Sigmoid colon (tissue), 6 donors: ENCODE measurements at regions not wholly inside any gene's neighbourhood (a gene's known extent, or its start where the extent isn't known, plus 50 kb on each side); places are given as distances from the start of the nearest gene placed in this dataset.

ENCODE experiments used
- DNase-seq: peaks from one replicate; pipeline ENCODE4 v3.0.0-alpha.2; 2019
- H3K27ac ChIP-seq, 4 donors: fragments of 200-600 bp; sonication (generic); one replicate each; pipeline ENCODE4 v1.5.1; 2016 to 2019; ENCODE audit warnings: mild to moderate bottlenecking in 1 of 4
- H3K27me3 ChIP-seq, 3 donors: fragments of 200-600 bp; sonication (generic); one replicate each; pipeline ENCODE4 v1.5.1; 2019; ENCODE audit warnings: mild to moderate bottlenecking in 1 of 3
- H3K36me3 ChIP-seq, 4 donors: fragments of 200-600 bp; sonication (generic); one replicate each; pipeline ENCODE4 v1.5.1; 2016 to 2019
- H3K4me1 ChIP-seq, 4 donors: fragments of 200-600 bp; sonication (generic); one replicate each; pipeline ENCODE4 v1.5.1; 2017 to 2019
- H3K4me3 ChIP-seq, 4 donors: fragments of 200-600 bp; sonication (generic); one replicate each; pipeline ENCODE4 v1.5.1; 2017 to 2019; ENCODE audit warnings: mild to moderate bottlenecking in 2 of 4, moderate library complexity in 1 of 4
- H3K9me3 ChIP-seq, 4 donors: fragments of 200-600 bp in 3 of 4; sonication (generic) in 3 of 4; one replicate each; pipeline versions ENCODE4 v1.5.1 to v1.6.1; 2013 to 2019
- EP300 ChIP-seq, 4 donors: sonication (generic); formaldehyde crosslinking; IDR thresholded peaks; one replicate each; pipeline ENCODE4 v1.6.1; 2017; ENCODE audit warnings: antibody characterized with exemption in 4 of 4
- POLR2A ChIP-seq, 2 donors: fragments of 450-650 bp; IDR thresholded peaks; one replicate each; pipeline ENCODE4 v1.6.1; 2016; ENCODE audit warnings: antibody characterized with exemption in 2 of 2, mild to moderate bottlenecking in 2 of 2, moderate library complexity in 2 of 2
- POLR2AphosphoS5 ChIP-seq, 4 donors: sonication (generic); formaldehyde crosslinking; IDR thresholded peaks; one replicate each; pipeline ENCODE4 v1.6.1; 2017; ENCODE audit warnings: antibody characterized with exemption in 4 of 4
- WGBS, 2 donors: extraction: QIAGEN DNeasy Blood & Tissue Kit; methylation state at CpG; one replicate each; pipeline ENCODE4 v1.1.7; 2013; 5-methylcytosine and 5-hydroxymethylcytosine counted together
- intact Hi-C: fragments of 100-400 bp; cut with DNase I; formaldehyde crosslinking; loops from one replicate; pipeline ENCODE4 v1.15.1; 2023
- TF ChIP-seq, protein P1 (sequence below), 4 experiments: fragments of 450-650 bp in 3 of 4; fragments of 200-600 bp in 1 of 4; IDR thresholded peaks; one replicate each; pipeline ENCODE4 v1.5.1; 2016 to 2019; ENCODE audit warnings: antibody characterized with exemption in 4 of 4, mild to moderate bottlenecking in 3 of 4, moderate library complexity in 2 of 4
- donor health status: healthy with polysubstance abuse.
- donor health status: healthy.

DNA sequence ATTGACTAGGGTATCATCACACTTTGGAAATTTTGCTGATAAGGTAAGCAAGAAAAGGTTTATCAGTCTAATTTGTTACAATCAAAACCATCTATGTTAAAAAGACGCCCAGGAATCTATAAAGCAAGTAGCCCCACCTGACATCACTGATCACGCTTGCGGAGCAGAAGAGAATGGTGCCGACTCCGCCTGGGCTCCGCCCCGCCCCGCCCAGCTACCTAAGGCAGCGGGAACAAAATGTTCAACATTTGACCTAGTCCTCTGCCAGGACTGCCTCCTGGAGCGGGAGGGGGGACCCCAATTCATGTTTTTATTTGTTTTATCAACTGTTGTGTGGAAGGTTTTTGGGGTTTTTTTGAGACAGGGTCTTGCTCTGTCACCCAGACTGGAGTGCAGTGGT is 520.5 kb downstream of the PREX1 start:
- Histone ChIP-seq H3K27ac (no peak overlapping the region), H3K27me3 (no peaks in the 10 kb centered on the region), H3K36me3 (no peaks in the 10 kb centered on the region), H3K4me1 (no peaks in the 10 kb centered on the region), H3K4me3 (no peak overlapping the region), H3K9me3 (no peaks in the 10 kb centered on the region)
- TF ChIP-seq, protein P1, sequence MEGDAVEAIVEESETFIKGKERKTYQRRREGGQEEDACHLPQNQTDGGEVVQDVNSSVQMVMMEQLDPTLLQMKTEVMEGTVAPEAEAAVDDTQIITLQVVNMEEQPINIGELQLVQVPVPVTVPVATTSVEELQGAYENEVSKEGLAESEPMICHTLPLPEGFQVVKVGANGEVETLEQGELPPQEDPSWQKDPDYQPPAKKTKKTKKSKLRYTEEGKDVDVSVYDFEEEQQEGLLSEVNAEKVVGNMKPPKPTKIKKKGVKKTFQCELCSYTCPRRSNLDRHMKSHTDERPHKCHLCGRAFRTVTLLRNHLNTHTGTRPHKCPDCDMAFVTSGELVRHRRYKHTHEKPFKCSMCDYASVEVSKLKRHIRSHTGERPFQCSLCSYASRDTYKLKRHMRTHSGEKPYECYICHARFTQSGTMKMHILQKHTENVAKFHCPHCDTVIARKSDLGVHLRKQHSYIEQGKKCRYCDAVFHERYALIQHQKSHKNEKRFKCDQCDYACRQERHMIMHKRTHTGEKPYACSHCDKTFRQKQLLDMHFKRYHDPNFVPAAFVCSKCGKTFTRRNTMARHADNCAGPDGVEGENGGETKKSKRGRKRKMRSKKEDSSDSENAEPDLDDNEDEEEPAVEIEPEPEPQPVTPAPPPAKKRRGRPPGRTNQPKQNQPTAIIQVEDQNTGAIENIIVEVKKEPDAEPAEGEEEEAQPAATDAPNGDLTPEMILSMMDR (IDR thresholded peaks at IDR 0.05): no peak
- WGBS, 2 donors: 22 to 65% methylated on average over 10 of the region's 10 CpGs
- no peak for DNase-seq
- intact Hi-C loops: no loop called here

DNA sequence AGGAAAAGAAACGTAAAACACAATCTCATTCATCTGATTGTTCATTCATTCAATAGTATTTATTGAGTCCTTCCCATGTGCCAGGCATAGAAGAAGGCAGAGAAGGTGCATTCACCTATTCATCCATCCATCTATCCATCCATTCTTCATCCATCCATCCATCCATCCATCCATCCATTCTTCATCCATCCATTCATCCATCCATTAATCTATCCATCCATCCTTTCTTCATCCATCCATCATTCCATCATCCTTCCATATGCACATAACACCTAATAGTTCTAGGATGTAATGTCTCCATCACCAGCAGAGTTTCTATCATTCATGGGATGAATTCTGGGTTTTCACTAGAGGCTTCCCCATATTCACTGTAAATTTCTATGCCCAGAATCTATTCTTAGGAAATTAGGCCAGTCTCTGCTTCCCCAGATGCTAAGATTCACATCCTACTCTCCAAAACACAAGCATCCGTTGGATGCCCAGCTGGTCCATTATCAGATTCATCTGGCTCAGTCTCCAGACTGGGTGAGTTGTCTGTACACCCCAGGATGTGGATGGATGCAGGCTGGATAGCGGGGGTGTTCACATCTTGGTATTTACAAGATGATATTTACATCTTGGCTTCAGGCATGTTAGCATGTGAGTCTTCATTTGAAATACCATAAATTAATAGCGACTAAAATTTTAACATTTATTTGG is 517.7 kb upstream of the SULF2 start:
- intact Hi-C loops: no loop called here
- TF ChIP-seq POLR2A (IDR thresholded peaks at IDR 0.05): no peak
- TF ChIP-seq, protein P1 (IDR thresholded peaks at IDR 0.05): no peak
- no peak for TF ChIP-seq EP300 (IDR thresholded peaks at IDR 0.05)
- TF ChIP-seq POLR2AphosphoS5 (IDR thresholded peaks at IDR 0.05): no peak

DNA sequence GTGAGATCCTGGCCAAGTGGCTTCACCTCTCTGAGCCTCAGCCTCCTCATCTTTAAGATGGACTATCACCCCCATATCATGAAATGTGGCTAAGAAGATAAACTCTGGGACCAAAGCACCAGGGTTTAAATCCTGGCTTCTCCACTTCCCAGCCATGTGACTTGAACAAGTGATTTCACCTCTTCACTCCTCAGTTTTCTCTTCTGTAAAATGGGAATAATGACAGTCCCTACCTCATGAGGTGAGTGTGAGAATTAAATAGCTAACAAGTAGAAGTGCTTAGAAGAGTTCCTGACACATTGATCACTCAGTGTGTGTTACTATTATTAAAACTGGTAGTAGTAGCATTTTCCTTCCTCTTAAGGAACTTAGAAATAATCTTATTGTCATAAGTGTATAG is 516.9 kb upstream of the SULF2 start:
- TF ChIP-seq POLR2A (IDR thresholded peaks at IDR 0.05): no peak
- no peak for TF ChIP-seq EP300 (IDR thresholded peaks at IDR 0.05)
- TF ChIP-seq, protein P1 (IDR thresholded peaks at IDR 0.05): no peak
- no peak for TF ChIP-seq POLR2AphosphoS5 (IDR thresholded peaks at IDR 0.05)
- DNase-seq: no peak

More for the DNA sequence above, 517.7 kb upstream of the SULF2 start:
- WGBS, 2 donors: 82 to 92% methylated on average over 4 of the region's 4 CpGs
- Histone ChIP-seq H3K4me3 (no peak overlapping the region), H3K4me1 (peaks cover 0 to 25% (median 21%) of the 10 kb centered on the region in 4 donors), H3K9me3 (no peaks in the 10 kb centered on the region), H3K36me3 (no peaks in the 10 kb centered on the region), H3K27ac (no peak overlapping the region), H3K27me3 (no peaks in the 10 kb centered on the region)
- no peak for DNase-seq

DNA sequence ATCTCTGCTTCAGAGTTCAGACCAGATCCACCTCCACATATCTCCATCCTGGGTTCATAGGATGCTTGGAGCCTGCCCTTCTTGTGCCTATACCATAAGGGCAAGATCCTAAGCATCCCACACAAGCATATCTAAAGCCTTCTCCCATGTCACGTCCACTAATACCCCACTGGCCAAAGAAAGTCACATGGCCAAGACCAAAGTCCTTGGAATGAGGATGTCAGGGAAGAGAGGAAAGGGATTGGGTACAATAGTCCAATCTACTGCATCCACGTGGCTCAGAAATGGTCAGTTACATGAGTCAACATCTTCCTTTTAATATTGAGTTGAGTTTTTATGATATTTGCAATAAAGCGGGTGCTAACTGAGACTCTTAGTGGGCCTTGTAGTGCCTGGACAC is 515.9 kb upstream of the SULF2 start:
- H3K27ac ChIP-seq: no peak overlapping the region
- no peaks in the 10 kb centered on the region for H3K9me3 ChIP-seq
- no peak for DNase-seq
- WGBS, 2 donors: 23 to 71% methylated on average over 3 of the region's 3 CpGs
- intact Hi-C loops: no loop called here
- no peaks in the 10 kb centered on the region for H3K27me3 ChIP-seq
- H3K4me1 ChIP-seq: peaks cover 0 to 35% (median 25%) of the 10 kb centered on the region in 4 donors
- no peak for TF ChIP-seq POLR2AphosphoS5 (IDR thresholded peaks at IDR 0.05)
- TF ChIP-seq EP300 (IDR thresholded peaks at IDR 0.05): no peak
- TF ChIP-seq POLR2A (IDR thresholded peaks at IDR 0.05): no peak
- TF ChIP-seq, protein P1 (IDR thresholded peaks at IDR 0.05): no peak
- H3K36me3 ChIP-seq: no peaks in the 10 kb centered on the region
- no peak overlapping the region for H3K4me3 ChIP-seq

More for the DNA sequence above, 516.9 kb upstream of the SULF2 start:
- Histone ChIP-seq H3K4me1 (peaks cover 0 to 26% (median 22%) of the 10 kb centered on the region in 4 donors), H3K9me3 (no peaks in the 10 kb centered on the region), H3K27ac (no peak overlapping the region), H3K36me3 (no peaks in the 10 kb centered on the region), H3K27me3 (no peaks in the 10 kb centered on the region), H3K4me3 (no peak overlapping the region)
- intact Hi-C loops: no loop called here

DNA sequence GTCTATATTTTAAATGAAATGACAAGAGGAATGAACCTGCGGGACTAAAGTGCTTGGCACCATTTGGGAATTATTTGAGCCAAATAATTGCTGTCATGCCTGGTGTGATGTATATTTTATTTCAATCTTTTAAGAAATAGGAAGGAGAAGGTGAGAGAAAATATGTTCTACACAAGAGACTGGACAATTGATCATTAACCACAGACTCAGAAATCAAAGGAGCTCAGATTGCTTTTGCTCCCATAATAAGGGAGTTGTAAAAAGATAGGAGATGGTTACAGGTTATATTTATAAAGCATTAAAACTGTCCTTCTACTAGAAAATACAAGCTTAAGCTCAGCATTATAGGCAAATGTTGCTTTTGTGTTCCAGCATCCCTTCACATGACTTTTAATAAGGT is 515.2 kb upstream of the SULF2 start:
- Histone ChIP-seq H3K27ac (no peak overlapping the region), H3K36me3 (no peaks in the 10 kb centered on the region), H3K4me1 (peaks cover 0 to 42% (median 32%) of the 10 kb centered on the region in 4 donors), H3K4me3 (no peak overlapping the region), H3K27me3 (no peaks in the 10 kb centered on the region), H3K9me3 (no peaks in the 10 kb centered on the region)
- 52 to 84% methylated on average over 1 of the region's 1 CpG for WGBS, 2 donors
- no peak for TF ChIP-seq POLR2AphosphoS5 (IDR thresholded peaks at IDR 0.05)
- TF ChIP-seq POLR2A (IDR thresholded peaks at IDR 0.05): no peak
- TF ChIP-seq, protein P1 (IDR thresholded peaks at IDR 0.05): no peak
- TF ChIP-seq EP300 (IDR thresholded peaks at IDR 0.05): no peak
- intact Hi-C loops: no loop called here
- no peak for DNase-seq
